H1 (cell line): ENCODE measurements at regions not wholly inside any gene's neighbourhood (a gene's known extent, or its start where the extent isn't known, plus 50 kb on each side); places are given as distances from the start of the nearest gene placed in this dataset.

ENCODE experiments used
- CHD1 ChIP-seq: IDR thresholded peaks from 2 replicates; pipeline ENCODE4 v1.6.1; 2012; ENCODE audit warnings: low read depth, low read length, improper control_type of control experiment
- JUN ChIP-seq: IDR thresholded peaks from 2 replicates; pipeline ENCODE4 v1.6.1; 2011; ENCODE audit warnings: low read depth, mild to moderate bottlenecking, improper control_type of control experiment, low read length
- TAF7 ChIP-seq: optimal IDR thresholded peaks from 2 replicates; pipeline ENCODE3; 2011; ENCODE audit warnings: low read depth, mild to moderate bottlenecking, inconsistent platforms, low read length, moderate library complexity, borderline replicate concordance

DNA sequence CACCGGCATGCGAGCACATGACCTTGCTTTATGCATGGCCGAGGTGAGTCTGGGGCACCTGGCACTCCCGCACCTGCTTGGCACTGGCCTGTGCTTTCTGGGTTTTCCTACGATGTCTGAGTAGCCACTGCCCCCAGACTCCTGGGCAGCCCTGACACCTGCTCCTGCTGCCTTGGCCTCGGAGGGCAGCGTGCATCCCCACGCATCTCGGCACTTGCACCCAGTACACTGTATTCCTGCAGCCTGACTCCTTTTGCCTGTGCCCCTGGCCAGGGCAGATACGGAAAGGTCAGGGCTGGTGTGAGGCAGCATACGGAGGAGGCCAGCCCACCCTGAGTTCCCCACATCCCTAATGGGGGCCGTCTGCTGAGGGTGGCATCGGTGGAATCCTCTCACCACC is 340.6 kb downstream of the TEX29 start (continued):
- TF ChIP-seq TAF7 (no peak), JUN (no peak), CHD1 (no peak)
